Astrocyte of the spinal cord (primary cell): ENCODE measurements at regions not wholly inside any gene's neighbourhood (a gene's known extent, or its start where the extent isn't known, plus 50 kb on each side); places are given as distances from the start of the nearest gene placed in this dataset.

Experiments
- DNase-seq: peaks from one replicate; pipeline ENCODE4 v3.0.0; 2011; ENCODE audit warnings: low read depth, low spot score
- H3K4me3 ChIP-seq: 2 replicates; pipeline ENCODE4 v1.5.1; 2011; ENCODE audit warnings: low read depth, mild to moderate bottlenecking, low read length, moderate library complexity
- CTCF ChIP-seq: IDR thresholded peaks from 2 replicates; pipeline ENCODE4 v1.5.1; 2012; ENCODE audit warnings: low read depth, mild to moderate bottlenecking, low read length, inconsistent platforms
- in situ Hi-C: cut with HindIII; loops from 2 replicates; pipeline ENCODE4 v1.10.0; 2017; ENCODE audit warnings: low sequenced_read_pairs

DNA sequence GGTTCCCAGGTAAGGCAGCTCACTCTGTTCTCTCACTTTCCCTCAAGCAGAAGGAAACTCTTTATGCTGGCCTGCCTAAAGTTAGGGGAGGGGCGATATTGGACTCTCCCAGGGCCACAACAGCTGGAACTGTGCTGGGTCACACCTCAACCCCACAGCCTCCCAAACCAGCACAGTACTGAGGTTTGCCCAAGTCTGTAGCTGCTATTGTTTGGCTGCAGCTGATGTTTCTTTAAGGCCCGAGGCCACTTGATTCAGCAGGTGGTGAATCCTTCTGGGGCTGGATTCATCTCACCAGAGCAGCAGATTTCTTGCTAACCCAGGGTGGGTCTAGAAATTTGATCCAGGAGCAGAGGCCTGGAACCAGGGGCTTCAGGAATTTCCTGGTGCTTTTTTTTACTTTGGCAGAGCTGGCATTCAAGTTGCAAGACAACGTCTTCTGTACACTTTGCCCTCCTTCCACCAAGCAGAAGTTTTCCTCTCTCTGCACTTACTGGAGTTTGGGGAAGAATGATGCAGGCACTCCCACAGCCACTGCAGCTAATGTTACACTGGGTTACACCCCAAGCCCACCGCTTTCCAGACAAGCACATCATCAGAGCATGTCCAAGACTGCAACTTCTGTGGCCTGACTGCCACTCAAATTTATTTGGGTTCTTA lies 544.7 kb upstream of the NDST4 start:
- no peak overlapping the region for H3K4me3 ChIP-seq
- no peak for TF ChIP-seq CTCF
- no peak for DNase-seq
- in situ Hi-C loops, result no loop called here

GRCh38 chr4:115655626-115656025 lies 542.2 kb upstream of the NDST4 start:
- no peak for DNase-seq
- no peak for TF ChIP-seq CTCF
- in situ Hi-C loops, result no loop called here
- no peak overlapping the region for H3K4me3 ChIP-seq

DNA sequence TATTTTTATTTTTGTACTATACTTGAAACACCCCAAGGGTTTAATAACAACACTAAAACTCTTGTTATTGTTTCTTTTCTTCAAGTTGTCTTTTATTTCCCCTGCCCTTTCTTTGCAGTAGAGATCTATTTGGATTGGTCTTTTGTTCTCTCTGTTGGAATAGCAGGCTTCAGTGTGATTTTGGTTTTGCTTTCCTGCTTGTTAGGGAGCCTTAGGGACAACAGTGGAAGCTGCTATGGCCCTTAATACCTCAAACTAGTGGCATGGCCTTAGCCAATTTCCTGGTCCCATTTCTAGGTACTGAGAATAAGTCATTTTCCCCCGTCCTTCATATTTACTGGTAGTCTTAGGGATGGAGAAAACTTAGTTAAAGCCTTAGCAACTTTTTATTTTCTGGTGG lies 535.4 kb upstream of the NDST4 start:
- no peak overlapping the region for H3K4me3 ChIP-seq
- no peak for TF ChIP-seq CTCF
- no peak for DNase-seq
- in situ Hi-C loops, result no loop called here

- in situ Hi-C loops, result no loop called here
- no peak overlapping the region for H3K4me3 ChIP-seq
- no peak for DNase-seq
- TF ChIP-seq CTCF, result no peak
Observed at GRCh38 chr4:115629270-115629669, 515.9 kb upstream of the NDST4 start.

GRCh38 chr4:115609631-115610030 lies 496.2 kb upstream of the NDST4 start:
- DNase-seq, result no peak
- TF ChIP-seq CTCF, result no peak
- in situ Hi-C loops, result no loop called here
- H3K4me3 ChIP-seq, result no peak overlapping the region

- no peak for TF ChIP-seq CTCF
- no peak overlapping the region for H3K4me3 ChIP-seq
- in situ Hi-C loops, result no loop called here
- no peak for DNase-seq
Observed at GRCh38 chr4:115607311-115607710, 493.9 kb upstream of the NDST4 start.
